ENCODE measurements at regions not wholly inside any gene's neighbourhood (a gene's known extent, or its start where the extent isn't known, plus 50 kb on each side); places are given as distances from the start of the nearest gene placed in this dataset.

- TF ChIP-seq CTCF (IDR thresholded peaks at IDR 0.05 in 2 of 3, conservative IDR thresholded peaks at IDR 0.05 in 1 of 3; ENCODE audit: borderline replicate concordance in 1 of 3, insufficient read depth in 1 of 3, low read depth in 2 of 3, low read length in 2 of 3) = no peak
- TF ChIP-seq POLR2AphosphoS5 (IDR thresholded peaks at IDR 0.05; ENCODE audit: low read depth, low read length) = no peak
- no peak for TF ChIP-seq TCF7L2 (IDR thresholded peaks at IDR 0.05; ENCODE audit: borderline replicate concordance, extremely low read depth, insufficient read depth, insufficient read length)
- TF ChIP-seq MAX (IDR thresholded peaks at IDR 0.05) = no peak
- no peak for TF ChIP-seq ZNF274 (IDR thresholded peaks at IDR 0.05; ENCODE audit: low read depth, low read length)
- TF ChIP-seq ELF1 (IDR thresholded peaks at IDR 0.05; ENCODE audit: borderline replicate concordance, low read depth) = no peak
- no peak for TF ChIP-seq SP1 (IDR thresholded peaks at IDR 0.05; ENCODE audit: low read depth)
- TF ChIP-seq REST (IDR thresholded peaks at IDR 0.05; ENCODE audit: low read depth) = no peak
- TF ChIP-seq POLR2A (IDR thresholded peaks at IDR 0.05; ENCODE audit: borderline replicate concordance, extremely low read depth, insufficient read depth, insufficient read length) = no peak
- no peak for TF ChIP-seq ZBTB33 (IDR thresholded peaks at IDR 0.05; ENCODE audit: extremely low read depth, insufficient replicate concordance, low read length)
- TF ChIP-seq RAD21 (IDR thresholded peaks at IDR 0.05; ENCODE audit: low read depth) = no peak
- no peak for TF ChIP-seq EZH2 (IDR thresholded peaks at IDR 0.05)
These were observed 2237.8 kb downstream of the LRRC4C start for GRCh38 chr11:39221550-39222138.
